OCI-LY7 (cell line): ENCODE measurements at regions not wholly inside any gene's neighbourhood (a gene's known extent, or its start where the extent isn't known, plus 50 kb on each side); places are given as distances from the start of the nearest gene placed in this dataset.
"Not testable (repeated sequence)": the region's sequence is repeated elsewhere in the genome, so short reads cannot be mapped to it uniquely, and the experiment has no call there.

Experiments used
- BruUV-seq: library from RNA; stranded (reverse); fragments of 400-500 nt; replicated peaks from 2 replicates; lab custom pipeline; 2021; lab: Mats Ljungman, UMichigan
- CTCF ChIA-PET: fragments of 300-600 bp; sonication (Branson Sonifier 250); formaldehyde crosslinking; loops from one replicate; lab custom pipeline; 2022; ENCODE audit warnings: antibody characterized with exemption; ENCODE audit not compliant: unreplicated experiment; lab: Charles Lee
- POLR2A ChIA-PET: fragments of 300-600 bp; sonication (Branson Sonifier 250); formaldehyde crosslinking; loops from one replicate; lab custom pipeline; 2022; ENCODE audit warnings: antibody characterized with exemption; lab: Charles Lee
- DNase-seq: peaks from one replicate; pipeline ENCODE4 v3.0.0-alpha.2; 2015; ENCODE audit warnings: low spot score
- H2AFZ ChIP-seq: fragments of 200-600 bp; sonication (generic), shearing (Covaris generic); 2 replicates; pipeline ENCODE4 v1.6.1; 2014; ENCODE audit warnings: mild to moderate bottlenecking, antibody characterized with exemption, low read length, moderate library complexity
- H3K27ac ChIP-seq: fragments of 200-600 bp; sonication (generic); 2 replicates; pipeline ENCODE4 v1.5.1; 2014; ENCODE audit warnings: mixed run types, low read depth, mild to moderate bottlenecking, moderate library complexity, low read length, inconsistent platforms; ENCODE audit not compliant: poor library complexity, severe bottlenecking
- H3K36me3 ChIP-seq: fragments of 200-600 bp; sonication (generic); 2 replicates; pipeline ENCODE4 v1.6.1; 2014; ENCODE audit warnings: mild to moderate bottlenecking, antibody characterized with exemption, low read length, moderate library complexity, mixed read lengths; ENCODE audit not compliant: insufficient read depth
- H3K4me1 ChIP-seq: fragments of 200-600 bp; sonication (generic); 2 replicates; pipeline ENCODE4 v1.5.1; 2014; ENCODE audit warnings: mild to moderate bottlenecking, low read length; ENCODE audit not compliant: insufficient read depth, poor library complexity, severe bottlenecking
- H3K4me2 ChIP-seq: fragments of 200-600 bp; sonication (generic); 2 replicates; pipeline ENCODE4 v1.6.1; 2014; ENCODE audit warnings: mild to moderate bottlenecking, low read length
- H3K4me3 ChIP-seq: fragments of 200-600 bp; sonication (generic); 2 replicates; pipeline ENCODE4 v1.5.1; 2014; ENCODE audit warnings: mild to moderate bottlenecking, low read depth, low read length; ENCODE audit not compliant: poor library complexity, severe bottlenecking
- H3K79me2 ChIP-seq: fragments of 200-600 bp; sonication (generic); 2 replicates; pipeline ENCODE4 v1.6.1; 2016; ENCODE audit warnings: low read depth, mild to moderate bottlenecking, low read length, moderate library complexity, mixed read lengths; ENCODE audit not compliant: insufficient read depth
- H3K9me2 ChIP-seq: fragments of 200-600 bp; sonication (generic); 2 replicates; pipeline ENCODE4 v1.6.1; 2016; ENCODE audit warnings: mild to moderate bottlenecking, low read length, mixed read lengths; ENCODE audit not compliant: insufficient read depth
- H3K9me3 ChIP-seq: fragments of 200-600 bp; sonication (generic); 2 replicates; pipeline ENCODE4 v1.6.1; 2014; ENCODE audit warnings: mild to moderate bottlenecking, mixed run types, low read length, mixed read lengths
- H4K20me1 ChIP-seq: fragments of 200-600 bp; sonication (generic); 2 replicates; pipeline ENCODE4 v1.6.1; 2014; ENCODE audit warnings: mild to moderate bottlenecking, antibody characterized with exemption, low read length, moderate library complexity, mixed read lengths; ENCODE audit not compliant: insufficient read depth
- EZH2phosphoT487 ChIP-seq: fragments of 200-600 bp; sonication (generic); IDR thresholded peaks from 2 replicates; pipeline ENCODE4 v1.6.1; 2018; ENCODE audit warnings: low read depth, borderline replicate concordance, mild to moderate bottlenecking, mixed run types, antibody characterized with exemption, low read length, moderate library complexity, mixed read lengths
- intact Hi-C: fragments of 100-400 bp; cut with micrococcal nuclease; formaldehyde crosslinking; loops from one replicate; pipeline ENCODE4 v1.10.0; 2022; ENCODE audit not compliant: unreplicated experiment
- TF ChIP-seq, protein P1 (sequence below): fragments of 200-600 bp; sonication (generic); conservative IDR thresholded peaks from 2 replicates; pipeline ENCODE4 v1.5.1; 2014; ENCODE audit warnings: mild to moderate bottlenecking, antibody characterized with exemption, low read length, moderate library complexity, mixed read lengths

DNA sequence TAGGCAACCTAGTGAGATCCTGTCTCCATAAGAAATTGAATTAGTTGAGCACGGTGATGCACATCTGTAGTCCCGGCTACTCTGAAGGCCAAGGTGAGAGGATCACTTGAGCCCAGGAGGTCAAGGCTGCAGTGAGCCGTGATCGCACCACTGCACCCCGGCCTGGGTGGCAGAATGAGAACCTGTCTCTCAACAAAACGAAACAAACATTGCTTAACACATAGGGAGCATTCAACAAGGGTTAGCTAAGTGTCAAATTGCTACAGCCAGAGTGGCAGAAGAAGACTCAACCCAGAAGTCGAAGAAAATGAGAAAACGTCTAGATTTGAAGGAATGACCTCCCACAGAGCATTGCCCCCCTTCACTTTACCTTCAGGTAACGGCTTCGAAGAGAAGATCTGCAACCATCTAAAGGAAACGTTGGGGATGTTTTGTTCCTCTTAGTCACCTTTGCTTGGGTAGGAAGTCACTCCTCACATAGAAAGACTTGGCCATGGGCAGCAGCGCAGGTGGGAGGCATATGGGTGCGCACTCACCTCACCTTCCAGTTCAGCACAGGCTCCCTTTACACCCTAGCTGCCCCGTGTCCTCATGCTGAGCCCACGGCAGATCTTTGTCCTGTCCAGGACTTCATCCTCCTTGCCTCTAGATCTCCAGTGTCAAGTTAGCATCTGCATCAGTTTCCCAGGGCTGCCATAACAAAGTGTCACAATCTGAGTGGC is 63.7 kb upstream of the SHLD1 start:
- DNase-seq = no peak
- no peak overlapping the region for H3K27ac ChIP-seq
- H3K9me3 ChIP-seq = no peaks in the 10 kb centered on the region
- BruUV-seq = no TSS peak
- no peaks in the 10 kb centered on the region for H3K36me3 ChIP-seq
- no peaks in the 10 kb centered on the region for H4K20me1 ChIP-seq
- ChIA-PET POLR2A (interaction anchor here (0.6 to 1.1 kb wide), 3 partner anchors 40 to 136 kb away, joined by 3 to 6 read pairs (median 3); no protein-coding TSS in a partner anchor), CTCF (no interaction called here)
- no peaks in the 10 kb centered on the region for H3K79me2 ChIP-seq
- H3K4me2 ChIP-seq = no peak overlapping the region
- intact Hi-C loops = no loop called here
- TF ChIP-seq EZH2phosphoT487 = no peak
- TF ChIP-seq, protein P1, sequence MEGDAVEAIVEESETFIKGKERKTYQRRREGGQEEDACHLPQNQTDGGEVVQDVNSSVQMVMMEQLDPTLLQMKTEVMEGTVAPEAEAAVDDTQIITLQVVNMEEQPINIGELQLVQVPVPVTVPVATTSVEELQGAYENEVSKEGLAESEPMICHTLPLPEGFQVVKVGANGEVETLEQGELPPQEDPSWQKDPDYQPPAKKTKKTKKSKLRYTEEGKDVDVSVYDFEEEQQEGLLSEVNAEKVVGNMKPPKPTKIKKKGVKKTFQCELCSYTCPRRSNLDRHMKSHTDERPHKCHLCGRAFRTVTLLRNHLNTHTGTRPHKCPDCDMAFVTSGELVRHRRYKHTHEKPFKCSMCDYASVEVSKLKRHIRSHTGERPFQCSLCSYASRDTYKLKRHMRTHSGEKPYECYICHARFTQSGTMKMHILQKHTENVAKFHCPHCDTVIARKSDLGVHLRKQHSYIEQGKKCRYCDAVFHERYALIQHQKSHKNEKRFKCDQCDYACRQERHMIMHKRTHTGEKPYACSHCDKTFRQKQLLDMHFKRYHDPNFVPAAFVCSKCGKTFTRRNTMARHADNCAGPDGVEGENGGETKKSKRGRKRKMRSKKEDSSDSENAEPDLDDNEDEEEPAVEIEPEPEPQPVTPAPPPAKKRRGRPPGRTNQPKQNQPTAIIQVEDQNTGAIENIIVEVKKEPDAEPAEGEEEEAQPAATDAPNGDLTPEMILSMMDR = no peak
- no peak overlapping the region for H2AFZ ChIP-seq
- peaks cover 57% of the 10 kb centered on the region for H3K4me1 ChIP-seq
- H3K4me3 ChIP-seq = no peak overlapping the region
- no peaks in the 10 kb centered on the region for H3K9me2 ChIP-seq

DNA sequence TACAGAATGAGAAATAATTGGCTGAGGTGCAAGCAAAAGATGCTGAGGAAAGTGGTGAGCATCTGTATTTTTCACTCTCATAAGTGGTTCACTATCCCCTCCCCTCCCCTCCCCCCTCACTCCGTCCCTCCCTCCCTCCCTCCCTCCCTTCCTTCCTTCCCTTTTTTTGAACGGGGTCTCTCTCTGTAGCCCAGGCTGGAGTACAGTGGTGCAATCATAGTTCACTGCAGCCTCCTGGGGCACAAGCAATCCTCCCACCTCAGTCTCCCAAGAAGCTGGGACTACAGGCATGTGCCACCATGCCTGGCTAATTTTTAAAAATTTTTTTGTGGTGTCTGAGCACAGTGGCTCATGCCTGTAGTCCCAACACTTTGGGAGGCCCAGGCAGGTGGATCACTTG is 67.6 kb upstream of the SHLD1 start:
- ChIA-PET CTCF (interaction anchor here (1.3 kb wide), 1 partner anchor 13 kb away, joined by 3 read pairs; no protein-coding TSS in a partner anchor), POLR2A (interaction anchor here (0.6 to 2.4 kb wide), 4 partner anchors 9 to 65 kb away, joined by 3 to 20 read pairs (median 5); no protein-coding TSS in a partner anchor)
- H3K9me2 ChIP-seq, H4K20me1 ChIP-seq, intact Hi-C loops, H3K79me2 ChIP-seq, H3K36me3 ChIP-seq, DNase-seq, H3K9me3 ChIP-seq, BruUV-seq, H3K4me3 ChIP-seq: not testable (repeated sequence)
- Histone ChIP-seq H3K4me2 (peak overlapping the region; percentile 47; the same call in 1 of the 2 replicates), H3K4me1 (peaks cover 43% of the 10 kb centered on the region), H3K27ac (peak overlapping the region; percentile 28), H2AFZ (peak overlapping the region; percentile 83; the same call in 1 of the 2 replicates)

DNA sequence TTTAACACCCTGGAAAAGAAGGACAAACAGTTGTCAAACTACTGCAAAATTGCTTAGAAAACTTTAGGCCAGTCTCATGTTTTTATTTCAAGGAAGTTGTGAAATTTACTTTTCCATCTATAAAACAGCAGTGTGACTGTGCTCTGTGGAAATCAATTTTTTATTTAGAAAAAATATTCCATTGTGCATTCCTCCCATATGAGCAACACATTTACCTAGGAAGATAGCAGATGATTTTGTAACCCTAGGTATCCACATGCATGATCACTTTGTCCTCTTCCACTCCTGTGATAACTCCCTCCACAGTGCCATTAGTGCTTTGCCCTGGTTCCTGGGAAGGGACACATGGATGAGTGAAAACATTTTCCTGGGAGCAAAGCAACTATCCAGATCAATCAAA is 69.4 kb upstream of the GPCPD1 start:
- no peak for TF ChIP-seq EZH2phosphoT487
- TF ChIP-seq, protein P1 = no peak
- H3K27ac ChIP-seq = no peak overlapping the region
- no peaks in the 10 kb centered on the region for H3K36me3 ChIP-seq
- H2AFZ ChIP-seq = peak overlapping the region; percentile 30; the same call in 1 of the 2 replicates
- intact Hi-C loops = no loop called here
- H3K4me1 ChIP-seq = peaks cover 63% of the 10 kb centered on the region
- ChIA-PET POLR2A (interaction anchor here (2.1 kb wide), 1 partner anchor 9 kb away, joined by 36 read pairs; no protein-coding TSS in a partner anchor), CTCF (no interaction called here)
- no TSS peak for BruUV-seq
- DNase-seq = no peak
- no peak overlapping the region for H3K4me2 ChIP-seq
- H3K4me3 ChIP-seq = no peak overlapping the region
- H3K79me2 ChIP-seq = no peaks in the 10 kb centered on the region
- H3K9me3 ChIP-seq = no peaks in the 10 kb centered on the region; the same call in 1 of the 2 replicates
- H3K9me2 ChIP-seq = no peaks in the 10 kb centered on the region
- no peaks in the 10 kb centered on the region for H4K20me1 ChIP-seq
